Liver (tissue), 8 donors: ENCODE measurements at regions not wholly inside any gene's neighbourhood (a gene's known extent, or its start where the extent isn't known, plus 50 kb on each side); places are given as distances from the start of the nearest gene placed in this dataset.

Experiments used
- DNase-seq: peaks from one replicate; pipeline ENCODE4 v3.0.0-alpha.2; 2017; ENCODE audit warnings: low spot score
- H3K27ac ChIP-seq, 2 donors: one replicate each; pipeline ENCODE4 v1.7.0; 2013; ENCODE audit warnings: inconsistent platforms in 2 of 2, low read length in 2 of 2, control low read depth in 1 of 2, low read depth in 1 of 2, mild to moderate bottlenecking in 1 of 2
- H3K27me3 ChIP-seq, 4 donors: one replicate each; pipeline versions ENCODE4 v1.6.1 to v1.7.0; 2013; ENCODE audit warnings: low read length in 3 of 4, inconsistent platforms in 1 of 4, mild to moderate bottlenecking in 1 of 4, moderate library complexity in 1 of 4; ENCODE audit not compliant: control insufficient read depth in 4 of 4, insufficient read depth in 4 of 4
- H3K36me3 ChIP-seq, 4 donors: one replicate each; pipeline versions ENCODE4 v1.6.1 to v1.7.0; 2013; ENCODE audit warnings: low read length in 3 of 4, mild to moderate bottlenecking in 3 of 4, low read depth in 1 of 4, moderate library complexity in 1 of 4; ENCODE audit not compliant: control insufficient read depth in 4 of 4, insufficient read depth in 3 of 4
- H3K4me1 ChIP-seq, 4 donors: one replicate each; pipeline versions ENCODE4 v1.6.1 to v1.7.0; 2013; ENCODE audit warnings: low read length in 3 of 4, mild to moderate bottlenecking in 3 of 4, moderate library complexity in 1 of 4; ENCODE audit not compliant: control insufficient read depth in 4 of 4, insufficient read depth in 4 of 4
- H3K4me3 ChIP-seq, 3 donors: one replicate each; pipeline versions ENCODE4 v1.6.1 to v1.7.0; 2013; ENCODE audit warnings: low read length in 3 of 3, control low read depth in 1 of 3, low read depth in 1 of 3, mild to moderate bottlenecking in 1 of 3
- H3K9ac ChIP-seq, 2 donors: one replicate each; pipeline ENCODE4 v1.7.0; 2013; ENCODE audit warnings: low read length in 2 of 2, mild to moderate bottlenecking in 2 of 2, moderate library complexity in 2 of 2, control low read depth in 1 of 2, low read depth in 1 of 2
- H3K9me3 ChIP-seq, 4 donors: one replicate each; pipeline versions ENCODE4 v1.6.1 to v1.7.0; 2013; ENCODE audit warnings: low read length in 3 of 4; ENCODE audit not compliant: control insufficient read depth in 4 of 4
- EGR1 ChIP-seq, 2 donors: IDR thresholded peaks; 2 replicates each; pipeline ENCODE4 v1.6.1; 2016 to 2018; ENCODE audit warnings: antibody characterized with exemption in 2 of 2, low read depth in 2 of 2
- FOXA1 ChIP-seq: IDR thresholded peaks from 2 replicates; pipeline ENCODE4 v1.6.1; 2016; ENCODE audit warnings: antibody characterized with exemption
- FOXA2 ChIP-seq: IDR thresholded peaks from 2 replicates; pipeline ENCODE4 v1.6.1; 2016; ENCODE audit warnings: antibody characterized with exemption
- GABPA ChIP-seq, 2 donors: IDR thresholded peaks in 1 of 2; conservative IDR thresholded peaks in 1 of 2; 2 replicates each; pipeline ENCODE4 v1.6.1; 2016; ENCODE audit warnings: antibody characterized with exemption in 2 of 2, mild to moderate bottlenecking in 1 of 2, moderate library complexity in 1 of 2
- HNF4A ChIP-seq, 2 donors: conservative IDR thresholded peaks; 2 replicates each; pipeline ENCODE4 v1.6.1; 2016; ENCODE audit warnings: antibody characterized with exemption in 2 of 2, mild to moderate bottlenecking in 2 of 2
- JUND ChIP-seq, 2 donors: IDR thresholded peaks; 2 replicates each; pipeline ENCODE4 v1.6.1; 2016; ENCODE audit warnings: antibody characterized with exemption in 2 of 2
- NR2F2 ChIP-seq: IDR thresholded peaks from 2 replicates; pipeline ENCODE4 v1.6.1; 2016; ENCODE audit warnings: antibody characterized with exemption
- RAD21 ChIP-seq, 2 donors: IDR thresholded peaks; 2 replicates each; pipeline ENCODE4 v1.6.1; 2016; ENCODE audit warnings: antibody characterized with exemption in 2 of 2, mild to moderate bottlenecking in 2 of 2
- RXRA ChIP-seq, 2 donors: IDR thresholded peaks; 2 replicates each; pipeline ENCODE4 v1.6.1; 2017 to 2018; ENCODE audit warnings: antibody characterized with exemption in 2 of 2, mild to moderate bottlenecking in 1 of 2
- SP1 ChIP-seq: IDR thresholded peaks from 2 replicates; pipeline ENCODE4 v1.6.1; 2018; ENCODE audit warnings: antibody characterized with exemption, mild to moderate bottlenecking
- TAF1 ChIP-seq: conservative IDR thresholded peaks from 2 replicates; pipeline ENCODE4 v1.6.1; 2016; ENCODE audit warnings: antibody characterized with exemption, mild to moderate bottlenecking
- YY1 ChIP-seq: IDR thresholded peaks from 2 replicates; pipeline ENCODE4 v1.6.1; 2016; ENCODE audit warnings: antibody characterized with exemption, mild to moderate bottlenecking
- WGBS: extraction: QIAGEN DNeasy Blood & Tissue Kit; methylation state at CpG from one replicate; pipeline ENCODE4 v1.1.7; 2013; 5-methylcytosine and 5-hydroxymethylcytosine counted together
- TF ChIP-seq, protein P1 (sequence below): IDR thresholded peaks from 2 replicates; pipeline ENCODE4 v1.6.1; 2016; ENCODE audit warnings: antibody characterized with exemption
- TF ChIP-seq, protein P2 (sequence below): IDR thresholded peaks from 2 replicates; pipeline ENCODE4 v1.6.1; 2016; ENCODE audit warnings: antibody characterized with exemption
- TF ChIP-seq, protein P3 (sequence below): fragments of 150-350 bp; IDR thresholded peaks from 2 replicates; pipeline ENCODE4 v1.5.1; 2017; ENCODE audit warnings: improper control_type of control experiment, low read depth, low read length; ENCODE audit not compliant: missing input control
- TF ChIP-seq, protein P4 (sequence below): IDR thresholded peaks from 2 replicates; pipeline ENCODE4 v1.6.1; 2016; ENCODE audit warnings: antibody characterized with exemption, mild to moderate bottlenecking
- donor health status: healthy.
- donor health status: healthy.
- donor health status: healthy.
- donor health status: healthy.
- donor health status: healthy.

DNA sequence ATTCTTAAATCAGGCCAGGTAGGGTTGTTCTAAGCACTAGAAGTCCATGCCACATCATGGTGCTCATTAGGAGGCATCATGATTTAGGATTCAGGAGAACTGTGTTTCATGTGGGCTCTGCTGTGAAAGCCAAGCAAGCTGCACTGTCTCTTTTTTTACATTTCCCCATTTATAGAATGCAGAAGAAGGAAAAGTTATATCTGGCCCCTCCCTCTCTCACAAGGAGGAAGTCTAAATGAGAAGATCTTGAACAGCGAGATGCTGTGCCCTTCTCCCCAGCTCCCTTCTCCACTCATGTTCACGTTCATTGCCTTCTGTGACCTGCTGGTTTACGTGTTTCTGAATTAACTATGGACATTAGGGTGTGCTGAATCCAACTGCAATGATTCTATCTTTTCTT is 178.5 kb upstream of the RASGRP1 start:
- Histone ChIP-seq H3K9me3 (no peaks in the 10 kb centered on the region), H3K4me1 (no peaks in the 10 kb centered on the region)
- TF ChIP-seq, protein P1, sequence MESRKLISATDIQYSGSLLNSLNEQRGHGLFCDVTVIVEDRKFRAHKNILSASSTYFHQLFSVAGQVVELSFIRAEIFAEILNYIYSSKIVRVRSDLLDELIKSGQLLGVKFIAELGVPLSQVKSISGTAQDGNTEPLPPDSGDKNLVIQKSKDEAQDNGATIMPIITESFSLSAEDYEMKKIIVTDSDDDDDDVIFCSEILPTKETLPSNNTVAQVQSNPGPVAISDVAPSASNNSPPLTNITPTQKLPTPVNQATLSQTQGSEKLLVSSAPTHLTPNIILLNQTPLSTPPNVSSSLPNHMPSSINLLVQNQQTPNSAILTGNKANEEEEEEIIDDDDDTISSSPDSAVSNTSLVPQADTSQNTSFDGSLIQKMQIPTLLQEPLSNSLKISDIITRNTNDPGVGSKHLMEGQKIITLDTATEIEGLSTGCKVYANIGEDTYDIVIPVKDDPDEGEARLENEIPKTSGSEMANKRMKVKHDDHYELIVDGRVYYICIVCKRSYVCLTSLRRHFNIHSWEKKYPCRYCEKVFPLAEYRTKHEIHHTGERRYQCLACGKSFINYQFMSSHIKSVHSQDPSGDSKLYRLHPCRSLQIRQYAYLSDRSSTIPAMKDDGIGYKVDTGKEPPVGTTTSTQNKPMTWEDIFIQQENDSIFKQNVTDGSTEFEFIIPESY = no peak
- TF ChIP-seq FOXA1 (no peak), EGR1 (IDR thresholded peaks at IDR 0.05; ENCODE audit: low read depth in 2 of 2) (no peak), NR2F2 (no peak), RXRA (IDR thresholded peaks at IDR 0.05) (no peak), TAF1 (no peak), RAD21 (IDR thresholded peaks at IDR 0.05) (no peak)
- TF ChIP-seq, protein P2, sequence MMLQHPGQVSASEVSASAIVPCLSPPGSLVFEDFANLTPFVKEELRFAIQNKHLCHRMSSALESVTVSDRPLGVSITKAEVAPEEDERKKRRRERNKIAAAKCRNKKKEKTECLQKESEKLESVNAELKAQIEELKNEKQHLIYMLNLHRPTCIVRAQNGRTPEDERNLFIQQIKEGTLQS = no peak
- TF ChIP-seq, protein P3, sequence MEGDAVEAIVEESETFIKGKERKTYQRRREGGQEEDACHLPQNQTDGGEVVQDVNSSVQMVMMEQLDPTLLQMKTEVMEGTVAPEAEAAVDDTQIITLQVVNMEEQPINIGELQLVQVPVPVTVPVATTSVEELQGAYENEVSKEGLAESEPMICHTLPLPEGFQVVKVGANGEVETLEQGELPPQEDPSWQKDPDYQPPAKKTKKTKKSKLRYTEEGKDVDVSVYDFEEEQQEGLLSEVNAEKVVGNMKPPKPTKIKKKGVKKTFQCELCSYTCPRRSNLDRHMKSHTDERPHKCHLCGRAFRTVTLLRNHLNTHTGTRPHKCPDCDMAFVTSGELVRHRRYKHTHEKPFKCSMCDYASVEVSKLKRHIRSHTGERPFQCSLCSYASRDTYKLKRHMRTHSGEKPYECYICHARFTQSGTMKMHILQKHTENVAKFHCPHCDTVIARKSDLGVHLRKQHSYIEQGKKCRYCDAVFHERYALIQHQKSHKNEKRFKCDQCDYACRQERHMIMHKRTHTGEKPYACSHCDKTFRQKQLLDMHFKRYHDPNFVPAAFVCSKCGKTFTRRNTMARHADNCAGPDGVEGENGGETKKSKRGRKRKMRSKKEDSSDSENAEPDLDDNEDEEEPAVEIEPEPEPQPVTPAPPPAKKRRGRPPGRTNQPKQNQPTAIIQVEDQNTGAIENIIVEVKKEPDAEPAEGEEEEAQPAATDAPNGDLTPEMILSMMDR = no peak

DNA sequence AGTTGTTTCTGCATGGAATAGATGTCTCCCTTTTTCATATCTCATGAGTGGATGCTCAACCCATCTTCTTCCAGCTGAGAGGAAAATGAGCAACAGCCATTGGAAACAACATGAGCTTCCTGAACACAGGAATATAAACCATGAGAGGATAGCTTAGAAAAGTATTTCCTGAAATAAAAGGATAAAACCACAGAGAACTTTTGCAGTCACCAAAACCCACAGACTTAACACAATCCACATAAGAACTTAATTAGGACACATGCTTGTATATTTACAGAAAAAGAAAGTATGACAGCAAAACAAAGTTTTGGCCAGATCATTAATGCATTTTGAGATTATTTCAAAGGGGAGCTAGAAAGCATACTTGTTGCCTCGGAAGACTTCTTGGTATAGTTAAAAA is 180.5 kb upstream of the RASGRP1 start:
- Histone ChIP-seq H3K27ac (no peak overlapping the region), H3K4me1 (no peaks in the 10 kb centered on the region), H3K36me3 (no peaks in the 10 kb centered on the region), H3K27me3 (peaks cover 0 to 6% (median 0%) of the 10 kb centered on the region in 4 donors), H3K9ac (no peak overlapping the region), H3K9me3 (no peaks in the 10 kb centered on the region), H3K4me3 (no peak overlapping the region)
- WGBS = 77% methylated on average over 1 of the region's 1 CpG
- DNase-seq = no peak
- TF ChIP-seq SP1 (no peak), FOXA1 (no peak), JUND (IDR thresholded peaks at IDR 0.05) (no peak), TAF1 (no peak), HNF4A (conservative IDR thresholded peaks at IDR 0.05) (no peak), NR2F2 (no peak), RAD21 (IDR thresholded peaks at IDR 0.05) (no peak), RXRA (IDR thresholded peaks at IDR 0.05) (no peak), GABPA (IDR thresholded peaks at IDR 0.05 in 1 of 2, conservative IDR thresholded peaks at IDR 0.05 in 1 of 2) (no peak), FOXA2 (no peak), YY1 (no peak)
- TF ChIP-seq, protein P4, sequence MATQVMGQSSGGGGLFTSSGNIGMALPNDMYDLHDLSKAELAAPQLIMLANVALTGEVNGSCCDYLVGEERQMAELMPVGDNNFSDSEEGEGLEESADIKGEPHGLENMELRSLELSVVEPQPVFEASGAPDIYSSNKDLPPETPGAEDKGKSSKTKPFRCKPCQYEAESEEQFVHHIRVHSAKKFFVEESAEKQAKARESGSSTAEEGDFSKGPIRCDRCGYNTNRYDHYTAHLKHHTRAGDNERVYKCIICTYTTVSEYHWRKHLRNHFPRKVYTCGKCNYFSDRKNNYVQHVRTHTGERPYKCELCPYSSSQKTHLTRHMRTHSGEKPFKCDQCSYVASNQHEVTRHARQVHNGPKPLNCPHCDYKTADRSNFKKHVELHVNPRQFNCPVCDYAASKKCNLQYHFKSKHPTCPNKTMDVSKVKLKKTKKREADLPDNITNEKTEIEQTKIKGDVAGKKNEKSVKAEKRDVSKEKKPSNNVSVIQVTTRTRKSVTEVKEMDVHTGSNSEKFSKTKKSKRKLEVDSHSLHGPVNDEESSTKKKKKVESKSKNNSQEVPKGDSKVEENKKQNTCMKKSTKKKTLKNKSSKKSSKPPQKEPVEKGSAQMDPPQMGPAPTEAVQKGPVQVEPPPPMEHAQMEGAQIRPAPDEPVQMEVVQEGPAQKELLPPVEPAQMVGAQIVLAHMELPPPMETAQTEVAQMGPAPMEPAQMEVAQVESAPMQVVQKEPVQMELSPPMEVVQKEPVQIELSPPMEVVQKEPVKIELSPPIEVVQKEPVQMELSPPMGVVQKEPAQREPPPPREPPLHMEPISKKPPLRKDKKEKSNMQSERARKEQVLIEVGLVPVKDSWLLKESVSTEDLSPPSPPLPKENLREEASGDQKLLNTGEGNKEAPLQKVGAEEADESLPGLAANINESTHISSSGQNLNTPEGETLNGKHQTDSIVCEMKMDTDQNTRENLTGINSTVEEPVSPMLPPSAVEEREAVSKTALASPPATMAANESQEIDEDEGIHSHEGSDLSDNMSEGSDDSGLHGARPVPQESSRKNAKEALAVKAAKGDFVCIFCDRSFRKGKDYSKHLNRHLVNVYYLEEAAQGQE = no peak
- TF ChIP-seq, protein P2 = no peak
- TF ChIP-seq, protein P1 = no peak

More for the DNA sequence above, 178.5 kb upstream of the RASGRP1 start:
- Histone ChIP-seq H3K4me3 (no peak overlapping the region), H3K27ac (no peak overlapping the region), H3K27me3 (peaks cover 0 to 6% (median 0%) of the 10 kb centered on the region in 4 donors), H3K36me3 (no peaks in the 10 kb centered on the region), H3K9ac (no peak overlapping the region)
- no peak for DNase-seq
- 72% methylated on average over 3 of the region's 3 CpGs for WGBS
